ENCODE measurements at regions not wholly inside any gene's neighbourhood (a gene's known extent, or its start where the extent isn't known, plus 50 kb on each side); places are given as distances from the start of the nearest gene placed in this dataset.

DNA sequence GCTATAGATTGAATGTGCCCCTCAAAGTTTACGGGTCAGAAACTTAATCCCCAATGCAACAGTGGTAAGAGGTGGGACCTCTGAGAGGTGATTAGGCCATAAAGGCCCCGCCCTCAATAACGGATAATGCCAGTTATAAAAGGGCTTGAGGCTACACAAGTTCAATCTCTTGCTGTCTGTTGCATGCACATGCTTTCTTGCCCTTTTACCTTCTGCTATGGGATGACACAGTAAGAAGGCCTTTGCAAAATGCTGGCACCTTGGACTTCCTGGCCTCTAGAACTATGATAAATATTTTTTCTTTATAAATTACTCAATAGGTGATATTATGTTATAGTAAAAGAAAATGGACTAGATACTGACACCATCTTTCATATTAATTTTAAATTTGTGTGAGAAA lies 806.1 kb downstream of the TENT5A start:
- TF ChIP-seq, protein P1, sequence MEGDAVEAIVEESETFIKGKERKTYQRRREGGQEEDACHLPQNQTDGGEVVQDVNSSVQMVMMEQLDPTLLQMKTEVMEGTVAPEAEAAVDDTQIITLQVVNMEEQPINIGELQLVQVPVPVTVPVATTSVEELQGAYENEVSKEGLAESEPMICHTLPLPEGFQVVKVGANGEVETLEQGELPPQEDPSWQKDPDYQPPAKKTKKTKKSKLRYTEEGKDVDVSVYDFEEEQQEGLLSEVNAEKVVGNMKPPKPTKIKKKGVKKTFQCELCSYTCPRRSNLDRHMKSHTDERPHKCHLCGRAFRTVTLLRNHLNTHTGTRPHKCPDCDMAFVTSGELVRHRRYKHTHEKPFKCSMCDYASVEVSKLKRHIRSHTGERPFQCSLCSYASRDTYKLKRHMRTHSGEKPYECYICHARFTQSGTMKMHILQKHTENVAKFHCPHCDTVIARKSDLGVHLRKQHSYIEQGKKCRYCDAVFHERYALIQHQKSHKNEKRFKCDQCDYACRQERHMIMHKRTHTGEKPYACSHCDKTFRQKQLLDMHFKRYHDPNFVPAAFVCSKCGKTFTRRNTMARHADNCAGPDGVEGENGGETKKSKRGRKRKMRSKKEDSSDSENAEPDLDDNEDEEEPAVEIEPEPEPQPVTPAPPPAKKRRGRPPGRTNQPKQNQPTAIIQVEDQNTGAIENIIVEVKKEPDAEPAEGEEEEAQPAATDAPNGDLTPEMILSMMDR (IDR thresholded peaks at IDR 0.05) = no peak
- intact Hi-C loops (cut with DNase I) = no loop called here
- DNase-seq (ENCODE audit: low spot score in 2 of 2) = no peak

DNA sequence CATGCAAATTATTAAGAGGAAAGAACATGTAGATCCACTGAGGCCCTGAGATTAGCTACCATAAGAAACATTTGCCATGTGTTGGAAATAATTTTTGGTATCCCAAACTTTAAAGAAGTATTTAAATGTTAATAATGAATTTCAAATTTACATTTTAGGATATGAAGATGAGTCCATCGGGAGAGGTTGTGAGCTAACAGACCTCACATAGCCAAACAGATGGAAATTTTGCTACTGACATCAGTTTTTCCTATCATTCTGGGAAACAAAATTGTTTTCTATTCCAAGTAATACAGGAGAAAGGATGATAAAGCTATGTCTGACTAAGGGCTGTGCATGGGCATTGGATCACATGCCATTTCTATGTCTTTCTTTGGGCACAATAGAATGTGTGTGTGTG lies 809.6 kb downstream of the TENT5A start:
- DNase-seq (ENCODE audit: low spot score in 2 of 2) = no peak
- TF ChIP-seq, protein P1 (IDR thresholded peaks at IDR 0.05) = no peak
- no peak overlapping the region for H3K4me3 ChIP-seq
- no peaks in the 10 kb centered on the region for H3K36me3 ChIP-seq
- intact Hi-C loops (cut with DNase I) = no loop called here
- H3K27ac ChIP-seq = no peak overlapping the region
- H3K4me1 ChIP-seq = peaks cover 0 to 6% of the 10 kb centered on the region in 2 donors
- no peaks in the 10 kb centered on the region for H3K9me3 ChIP-seq
- no peaks in the 10 kb centered on the region for H3K27me3 ChIP-seq

More for the DNA sequence above, 806.1 kb downstream of the TENT5A start:
- Histone ChIP-seq H3K9me3 (no peaks in the 10 kb centered on the region), H3K4me3 (no peak overlapping the region), H3K4me1 (no peaks in the 10 kb centered on the region), H3K27ac (no peak overlapping the region), H3K36me3 (no peaks in the 10 kb centered on the region), H3K27me3 (no peaks in the 10 kb centered on the region)

DNA sequence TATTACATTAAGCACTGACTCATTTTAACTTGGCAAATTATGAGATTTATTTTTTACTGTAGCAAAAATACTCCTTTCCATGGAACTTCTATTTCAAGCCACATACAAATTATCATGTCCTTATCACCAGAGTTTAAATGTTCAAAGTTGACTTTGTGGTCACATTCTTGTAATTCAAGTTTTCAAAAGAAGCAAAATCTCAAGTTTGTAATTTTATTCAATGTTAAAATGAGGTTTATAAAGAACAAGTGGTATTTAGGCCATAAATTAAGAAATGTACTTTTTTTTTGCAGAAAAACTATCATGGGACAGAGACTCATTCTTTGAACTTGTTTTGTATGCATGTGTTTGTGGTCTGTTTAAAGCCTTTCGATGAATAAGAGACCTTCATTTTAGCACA lies 811.5 kb downstream of the TENT5A start:
- intact Hi-C loops (cut with DNase I) = no loop called here
- Histone ChIP-seq H3K27ac (no peak overlapping the region), H3K27me3 (no peaks in the 10 kb centered on the region), H3K36me3 (no peaks in the 10 kb centered on the region), H3K9me3 (peaks cover 0 to 4% of the 10 kb centered on the region in 2 donors), H3K4me3 (no peak overlapping the region), H3K4me1 (peaks cover 0 to 6% of the 10 kb centered on the region in 2 donors)
- no peak for DNase-seq (ENCODE audit: low spot score in 2 of 2)
- TF ChIP-seq, protein P1 (IDR thresholded peaks at IDR 0.05) = no peak

DNA sequence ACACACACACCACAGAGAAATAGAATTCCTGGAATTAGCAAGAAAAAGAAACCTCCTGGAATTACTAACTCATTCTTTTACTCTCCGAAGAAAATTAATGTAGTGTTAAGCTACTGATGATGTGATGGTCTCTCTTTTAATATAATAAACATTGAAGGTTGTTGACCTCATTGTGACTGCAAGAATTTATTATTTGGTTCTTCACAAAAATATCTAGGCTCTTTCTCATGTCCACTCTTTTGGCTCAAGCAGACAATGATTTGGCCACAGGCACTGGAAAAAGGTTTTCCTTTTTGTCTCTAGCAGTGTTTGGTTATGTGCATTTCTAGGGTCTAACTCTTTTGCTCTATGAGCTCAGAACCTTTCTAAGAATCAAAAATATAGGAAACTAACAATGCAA lies 811.9 kb downstream of the TENT5A start:
- intact Hi-C loops (cut with DNase I) = no loop called here

DNA sequence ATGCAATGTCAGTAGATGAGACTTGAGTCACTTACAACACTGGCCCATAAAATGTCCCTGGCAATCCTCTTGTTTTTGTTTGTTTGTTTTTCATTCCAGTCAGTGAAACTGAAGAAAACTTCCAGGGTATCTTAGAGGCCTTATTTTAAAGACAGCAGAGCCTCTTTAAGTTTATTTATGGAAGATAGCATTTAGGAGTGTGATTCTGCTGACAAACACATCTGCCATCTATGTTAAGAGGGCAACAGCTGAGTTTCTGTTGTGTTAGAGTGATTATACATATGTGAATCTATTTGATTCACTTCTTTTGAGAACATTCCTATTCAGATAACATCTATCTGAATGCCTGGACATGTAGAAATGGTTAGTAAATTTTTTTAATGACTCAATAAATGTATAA lies 812.6 kb downstream of the TENT5A start:
- no peaks in the 10 kb centered on the region for H3K27me3 ChIP-seq
- TF ChIP-seq, protein P1 (IDR thresholded peaks at IDR 0.05) = no peak
- peaks cover 0 to 4% of the 10 kb centered on the region in 2 donors for H3K9me3 ChIP-seq
- H3K27ac ChIP-seq = no peak overlapping the region
- H3K4me1 ChIP-seq = peaks cover 0 to 6% of the 10 kb centered on the region in 2 donors
- intact Hi-C loops (cut with DNase I) = no loop called here
- H3K4me3 ChIP-seq = no peak overlapping the region
- DNase-seq (ENCODE audit: low spot score in 2 of 2) = no peak
- no peaks in the 10 kb centered on the region for H3K36me3 ChIP-seq

More for the DNA sequence above, 811.9 kb downstream of the TENT5A start:
- no peak for DNase-seq (ENCODE audit: low spot score in 2 of 2)
- no peaks in the 10 kb centered on the region for H3K27me3 ChIP-seq
- H3K27ac ChIP-seq = no peak overlapping the region
- H3K36me3 ChIP-seq = no peaks in the 10 kb centered on the region
- peaks cover 0 to 4% of the 10 kb centered on the region in 2 donors for H3K9me3 ChIP-seq
- H3K4me3 ChIP-seq = no peak overlapping the region
- H3K4me1 ChIP-seq = peaks cover 0 to 6% of the 10 kb centered on the region in 2 donors
- TF ChIP-seq, protein P1 (IDR thresholded peaks at IDR 0.05) = no peak

DNA sequence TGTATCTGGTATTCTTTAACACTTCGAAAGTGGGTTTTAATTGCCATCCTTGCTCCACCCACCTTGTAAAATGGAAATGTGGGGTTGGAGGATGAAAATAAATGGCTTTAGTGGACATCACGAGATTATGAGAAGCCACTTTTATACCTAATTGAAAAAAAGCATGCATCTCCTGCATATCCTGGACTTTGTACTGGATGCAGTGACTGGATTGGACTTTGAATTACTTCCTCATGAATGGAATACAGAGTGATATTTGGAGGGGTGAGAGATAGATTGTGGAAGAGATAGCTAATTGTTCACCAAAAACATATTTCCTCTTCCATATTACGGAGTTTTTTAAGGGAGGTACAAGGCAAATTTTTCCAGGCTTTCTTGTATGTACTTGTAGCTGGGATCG lies 813.0 kb downstream of the TENT5A start:
- TF ChIP-seq, protein P1 (IDR thresholded peaks at IDR 0.05) = no peak
- no peak overlapping the region for H3K27ac ChIP-seq
- H3K36me3 ChIP-seq = no peaks in the 10 kb centered on the region
- peaks cover 0 to 4% of the 10 kb centered on the region in 2 donors for H3K9me3 ChIP-seq
- H3K4me3 ChIP-seq = no peak overlapping the region
- H3K4me1 ChIP-seq = peaks cover 0 to 6% of the 10 kb centered on the region in 2 donors
- no peak for DNase-seq (ENCODE audit: low spot score in 2 of 2)
- H3K27me3 ChIP-seq = no peaks in the 10 kb centered on the region
- intact Hi-C loops (cut with DNase I) = no loop called here
